ENCODE measurements at regions not wholly inside any gene's neighbourhood (a gene's known extent, or its start where the extent isn't known, plus 50 kb on each side); places are given as distances from the start of the nearest gene placed in this dataset.

- TF ChIP-seq PPARA (CRISPR knock-in tag; IDR thresholded peaks at IDR 0.05; ENCODE audit: borderline replicate concordance): no peak
- no peak for TF ChIP-seq SNAI2 (CRISPR knock-in tag; IDR thresholded peaks at IDR 0.05)
- TF ChIP-seq GLIS3 (CRISPR knock-in tag; IDR thresholded peaks at IDR 0.05): no peak
- TF ChIP-seq TSHZ2 (CRISPR knock-in tag; IDR thresholded peaks at IDR 0.05): no peak
- no peak for TF ChIP-seq ZFP30 (CRISPR knock-in tag; IDR thresholded peaks at IDR 0.05)
- no peak for TF ChIP-seq ESRRG (CRISPR knock-in tag; IDR thresholded peaks at IDR 0.05)
- TF ChIP-seq ZNF70 (CRISPR knock-in tag; IDR thresholded peaks at IDR 0.05): no peak
- TF ChIP-seq CSRNP3 (CRISPR knock-in tag; IDR thresholded peaks at IDR 0.05): no peak
- no peak for TF ChIP-seq BACH2 (CRISPR knock-in tag; IDR thresholded peaks at IDR 0.05; ENCODE audit: borderline replicate concordance)
- no peak for TF ChIP-seq ZNF565 (CRISPR knock-in tag; conservative IDR thresholded peaks at IDR 0.05; ENCODE audit: low read depth)
- TF ChIP-seq RARB (CRISPR knock-in tag; IDR thresholded peaks at IDR 0.05): no peak
- TF ChIP-seq ZNF8 (CRISPR knock-in tag; IDR thresholded peaks at IDR 0.05): no peak
- no peak for TF ChIP-seq TCF4 (CRISPR knock-in tag; IDR thresholded peaks at IDR 0.05; ENCODE audit: borderline replicate concordance)
- no peak for TF ChIP-seq ZFP3 (CRISPR knock-in tag; IDR thresholded peaks at IDR 0.05)
- no peak for TF ChIP-seq ZC3H10 (CRISPR knock-in tag; IDR thresholded peaks at IDR 0.05)
- ATAC-seq: no peak
These were observed 416.5 kb downstream of the BCL11A start for GRCh38 chr2:60136913-60137312.

DNA sequence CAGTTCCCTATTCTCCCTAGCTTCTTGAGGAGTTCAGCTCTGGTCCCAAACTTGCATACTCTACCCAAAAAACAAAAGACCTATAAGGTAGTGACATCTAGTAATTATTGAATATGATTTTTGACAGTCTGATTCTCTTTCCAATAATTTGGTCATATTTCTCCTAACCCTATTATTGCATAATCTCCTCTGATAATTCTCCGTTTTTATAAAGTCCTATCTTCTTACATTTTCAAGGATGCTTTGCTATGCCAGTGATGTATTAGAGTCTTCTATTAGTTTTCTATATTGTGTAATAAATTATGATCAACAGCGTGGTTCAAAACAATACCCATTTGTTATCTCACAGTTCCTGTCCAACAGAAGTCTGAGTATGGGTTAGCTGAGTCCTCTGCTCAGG, 426.3 kb downstream of the BCL11A start:
- TF ChIP-seq PPARA (CRISPR knock-in tag; IDR thresholded peaks at IDR 0.05; ENCODE audit: borderline replicate concordance) (no peak), BACH2 (CRISPR knock-in tag; IDR thresholded peaks at IDR 0.05; ENCODE audit: borderline replicate concordance) (no peak), ZNF8 (CRISPR knock-in tag; IDR thresholded peaks at IDR 0.05) (no peak), ISL1 (CRISPR knock-in tag; IDR thresholded peaks at IDR 0.05) (no peak), POU6F1 (CRISPR knock-in tag; IDR thresholded peaks at IDR 0.05; ENCODE audit: borderline replicate concordance, low read depth) (no peak), ZNF565 (CRISPR knock-in tag; conservative IDR thresholded peaks at IDR 0.05; ENCODE audit: low read depth) (no peak), ESRRG (CRISPR knock-in tag; IDR thresholded peaks at IDR 0.05) (no peak), ZFP3 (CRISPR knock-in tag; IDR thresholded peaks at IDR 0.05) (no peak), TSHZ2 (CRISPR knock-in tag; IDR thresholded peaks at IDR 0.05) (no peak), ZNF70 (CRISPR knock-in tag; IDR thresholded peaks at IDR 0.05) (no peak), ZFP30 (CRISPR knock-in tag; IDR thresholded peaks at IDR 0.05) (no peak), GLIS3 (CRISPR knock-in tag; IDR thresholded peaks at IDR 0.05) (no peak), TCF4 (CRISPR knock-in tag; IDR thresholded peaks at IDR 0.05; ENCODE audit: borderline replicate concordance) (no peak), TOX (CRISPR knock-in tag; IDR thresholded peaks at IDR 0.05; ENCODE audit: borderline replicate concordance) (no peak), ZC3H10 (CRISPR knock-in tag; IDR thresholded peaks at IDR 0.05) (no peak), CSDC2 (CRISPR knock-in tag; IDR thresholded peaks at IDR 0.05) (no peak)
- TF ChIP-seq, protein P1, sequence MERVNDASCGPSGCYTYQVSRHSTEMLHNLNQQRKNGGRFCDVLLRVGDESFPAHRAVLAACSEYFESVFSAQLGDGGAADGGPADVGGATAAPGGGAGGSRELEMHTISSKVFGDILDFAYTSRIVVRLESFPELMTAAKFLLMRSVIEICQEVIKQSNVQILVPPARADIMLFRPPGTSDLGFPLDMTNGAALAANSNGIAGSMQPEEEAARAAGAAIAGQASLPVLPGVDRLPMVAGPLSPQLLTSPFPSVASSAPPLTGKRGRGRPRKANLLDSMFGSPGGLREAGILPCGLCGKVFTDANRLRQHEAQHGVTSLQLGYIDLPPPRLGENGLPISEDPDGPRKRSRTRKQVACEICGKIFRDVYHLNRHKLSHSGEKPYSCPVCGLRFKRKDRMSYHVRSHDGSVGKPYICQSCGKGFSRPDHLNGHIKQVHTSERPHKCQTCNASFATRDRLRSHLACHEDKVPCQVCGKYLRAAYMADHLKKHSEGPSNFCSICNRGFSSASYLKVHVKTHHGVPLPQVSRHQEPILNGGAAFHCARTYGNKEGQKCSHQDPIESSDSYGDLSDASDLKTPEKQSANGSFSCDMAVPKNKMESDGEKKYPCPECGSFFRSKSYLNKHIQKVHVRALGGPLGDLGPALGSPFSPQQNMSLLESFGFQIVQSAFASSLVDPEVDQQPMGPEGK (CRISPR knock-in tag; IDR thresholded peaks at IDR 0.05; ENCODE audit: borderline replicate concordance): no peak
- no peak for ATAC-seq
